H1 (cell line): ENCODE measurements at regions not wholly inside any gene's neighbourhood (a gene's known extent, or its start where the extent isn't known, plus 50 kb on each side); places are given as distances from the start of the nearest gene placed in this dataset.

Experiments used
- FOSL1 ChIP-seq: IDR thresholded peaks from 2 replicates; pipeline ENCODE4 v1.6.1; 2011; ENCODE audit warnings: mild to moderate bottlenecking, low read depth, low read length, moderate library complexity; ENCODE audit not compliant: insufficient read depth
- POLR2A ChIP-seq, 2 experiments: IDR thresholded peaks; 1 replicate in 1 of 2; 2 replicates in 1 of 2; pipeline ENCODE4 v1.6.1; 2011; ENCODE audit warnings: low read depth in 2 of 2, low read length in 2 of 2, mild to moderate bottlenecking in 2 of 2; ENCODE audit errors: control extremely low read depth in 1 of 2
- SIRT6 ChIP-seq: IDR thresholded peaks from one replicate; pipeline ENCODE4 v1.7.1; 2012; ENCODE audit warnings: low read length, inconsistent platforms

DNA sequence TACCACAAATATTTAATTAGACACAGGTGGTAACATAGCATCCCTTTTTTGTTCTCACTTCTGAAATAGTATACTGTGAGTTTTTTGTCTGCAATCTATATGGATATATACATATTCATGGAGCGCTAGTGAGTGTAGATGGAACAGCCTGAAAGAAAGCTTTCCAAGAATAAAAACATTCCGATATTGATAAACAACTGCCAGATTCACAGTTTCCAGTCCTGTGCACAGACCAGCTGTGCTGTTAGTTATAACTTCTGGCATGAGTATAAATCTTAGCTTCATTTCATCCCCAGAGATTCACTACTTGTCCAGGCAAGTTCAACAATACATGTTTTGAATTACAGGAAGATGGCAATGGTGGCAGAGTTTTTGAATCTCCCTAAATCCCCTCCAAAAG, 467.1 kb upstream of the STEAP1 start (continued):
- TF ChIP-seq SIRT6 (no peak), POLR2A (IDR thresholded peaks at IDR 0.05; ENCODE audit: control extremely low read depth in 1 of 2, low read depth in 2 of 2, low read length in 2 of 2) (no peak), FOSL1 (no peak)
